Body of pancreas (tissue), 4 donors: ENCODE measurements at regions not wholly inside any gene's neighbourhood (a gene's known extent, or its start where the extent isn't known, plus 50 kb on each side); places are given as distances from the start of the nearest gene placed in this dataset.

Experiments
- POLR2A ChIP-seq, 3 donors: fragments of 450-650 bp; IDR thresholded peaks; one replicate each; pipeline ENCODE4 v1.6.1; 2016; ENCODE audit warnings: antibody characterized with exemption in 3 of 3, mild to moderate bottlenecking in 2 of 3
- TF ChIP-seq, protein P1 (sequence below), 7 experiments: fragments of 450-650 bp in 4 of 7; fragments of 200-600 bp in 3 of 7; sonication (generic) in 3 of 7; IDR thresholded peaks; one replicate each; pipeline ENCODE4 v1.5.1; 2016 to 2019; ENCODE audit warnings: antibody characterized with exemption in 7 of 7

DNA sequence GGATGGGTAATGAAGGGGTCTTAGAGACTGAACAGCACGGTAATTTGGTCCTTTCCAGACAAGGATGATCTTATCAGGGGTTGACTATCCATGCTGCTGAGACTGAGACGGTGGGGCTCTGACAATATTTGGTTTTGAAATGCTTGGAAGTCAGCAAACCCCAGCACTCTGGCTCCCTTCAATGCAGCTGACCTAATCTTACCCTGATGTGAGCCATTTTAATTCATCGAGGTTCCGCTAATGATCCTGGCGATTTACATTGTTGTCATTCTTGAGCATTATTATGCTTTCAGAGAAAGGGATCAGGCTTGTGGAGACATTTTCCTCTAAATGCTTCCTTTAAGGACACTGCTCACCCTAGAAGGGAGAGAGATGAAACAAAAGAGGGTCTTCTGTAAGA is 114.6 kb upstream of the BMPER start:
- TF ChIP-seq, protein P1, sequence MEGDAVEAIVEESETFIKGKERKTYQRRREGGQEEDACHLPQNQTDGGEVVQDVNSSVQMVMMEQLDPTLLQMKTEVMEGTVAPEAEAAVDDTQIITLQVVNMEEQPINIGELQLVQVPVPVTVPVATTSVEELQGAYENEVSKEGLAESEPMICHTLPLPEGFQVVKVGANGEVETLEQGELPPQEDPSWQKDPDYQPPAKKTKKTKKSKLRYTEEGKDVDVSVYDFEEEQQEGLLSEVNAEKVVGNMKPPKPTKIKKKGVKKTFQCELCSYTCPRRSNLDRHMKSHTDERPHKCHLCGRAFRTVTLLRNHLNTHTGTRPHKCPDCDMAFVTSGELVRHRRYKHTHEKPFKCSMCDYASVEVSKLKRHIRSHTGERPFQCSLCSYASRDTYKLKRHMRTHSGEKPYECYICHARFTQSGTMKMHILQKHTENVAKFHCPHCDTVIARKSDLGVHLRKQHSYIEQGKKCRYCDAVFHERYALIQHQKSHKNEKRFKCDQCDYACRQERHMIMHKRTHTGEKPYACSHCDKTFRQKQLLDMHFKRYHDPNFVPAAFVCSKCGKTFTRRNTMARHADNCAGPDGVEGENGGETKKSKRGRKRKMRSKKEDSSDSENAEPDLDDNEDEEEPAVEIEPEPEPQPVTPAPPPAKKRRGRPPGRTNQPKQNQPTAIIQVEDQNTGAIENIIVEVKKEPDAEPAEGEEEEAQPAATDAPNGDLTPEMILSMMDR (IDR thresholded peaks at IDR 0.05): no peak
- TF ChIP-seq POLR2A (IDR thresholded peaks at IDR 0.05): no peak
